Spleen (tissue), 11 donors: ENCODE measurements at regions not wholly inside any gene's neighbourhood (a gene's known extent, or its start where the extent isn't known, plus 50 kb on each side); places are given as distances from the start of the nearest gene placed in this dataset.

ENCODE experiments used
- DNase-seq: peaks from one replicate; pipeline ENCODE4 v3.0.0-alpha.2; 2020
- H3K27ac ChIP-seq, 8 donors: fragments of 200-600 bp; sonication (generic) in 7 of 8; 1 replicate in 4 of 8; 2 replicates in 4 of 8; pipeline versions ENCODE4 v1.5.0 to v1.8.0; 2016 to 2021; ENCODE audit warnings: inconsistent platforms in 4 of 8, mild to moderate bottlenecking in 4 of 8, moderate library complexity in 1 of 8
- H3K27me3 ChIP-seq, 7 donors: fragments of 200-600 bp; sonication (generic) in 6 of 7; replicated peaks in 1 of 7; 1 replicate in 4 of 7; 2 replicates in 3 of 7; pipeline versions ENCODE4 v1.5.0 to v1.8.0; 2016 to 2021; ENCODE audit warnings: inconsistent platforms in 3 of 7, mild to moderate bottlenecking in 1 of 7
- H3K36me3 ChIP-seq, 6 donors: fragments of 200-600 bp; sonication (generic) in 5 of 6; 1 replicate in 4 of 6; 2 replicates in 2 of 6; pipeline versions ENCODE4 v1.5.0 to v1.8.0; 2016 to 2021; ENCODE audit warnings: inconsistent platforms in 2 of 6
- H3K4me1 ChIP-seq, 6 donors: fragments of 200-600 bp; sonication (generic) in 5 of 6; 1 replicate in 3 of 6; 2 replicates in 3 of 6; pipeline versions ENCODE4 v1.5.0 to v1.8.0; 2016 to 2021; ENCODE audit warnings: inconsistent platforms in 3 of 6
- H3K4me3 ChIP-seq, 8 donors: fragments of 200-600 bp; sonication (generic) in 7 of 8; 1 replicate in 4 of 8; 2 replicates in 4 of 8; pipeline versions ENCODE4 v1.5.0 to v1.8.0; 2016 to 2021; ENCODE audit warnings: inconsistent platforms in 4 of 8, mild to moderate bottlenecking in 4 of 8, moderate library complexity in 2 of 8
- H3K9me3 ChIP-seq, 8 donors: fragments of 200-600 bp; sonication (generic) in 7 of 8; 1 replicate in 4 of 8; 2 replicates in 4 of 8; pipeline versions ENCODE4 v1.5.0 to v1.8.0; 2016 to 2021; ENCODE audit warnings: inconsistent platforms in 4 of 8
- CTCF ChIP-seq, 11 experiments: fragments of 200-600 bp in 7 of 11; fragments of 450-650 bp in 4 of 11; sonication (generic) in 4 of 11; IDR thresholded peaks in 8 of 11; conservative IDR thresholded peaks in 3 of 11; 1 replicate in 7 of 11; 2 replicates in 4 of 11; pipeline versions ENCODE4 v1.4.0 to v1.8.0; 2016 to 2021; ENCODE audit warnings: antibody characterized with exemption in 11 of 11, inconsistent platforms in 4 of 11, mild to moderate bottlenecking in 1 of 11
- POLR2A ChIP-seq, 3 donors: fragments of 450-650 bp; IDR thresholded peaks; one replicate each; pipeline ENCODE4 v1.5.1; 2017; ENCODE audit warnings: antibody characterized with exemption in 3 of 3, mild to moderate bottlenecking in 1 of 3
- POLR2AphosphoS5 ChIP-seq, 3 donors: sonication (generic); formaldehyde crosslinking; IDR thresholded peaks; one replicate each; pipeline ENCODE4 v1.5.1; 2017; ENCODE audit warnings: antibody characterized with exemption in 3 of 3
- WGBS, 5 donors: extraction: QIAGEN DNeasy Blood & Tissue Kit in 3 of 5; methylation state at CpG; one replicate each; pipeline versions ENCODE4 v1.1.5 to v1.1.7; 2013 to 2018; 5-methylcytosine and 5-hydroxymethylcytosine counted together
- intact Hi-C: fragments of 100-400 bp; cut with DNase I; formaldehyde crosslinking; loops from one replicate; pipeline ENCODE4 v1.15.0; 2023; ENCODE audit warnings: low total_unique reads
- donor health status: healthy with polysubstance abuse.
- donor health status: DM: no; HTN: no; CAD: no; lungs with moderate emphysema.
- donor health status: DM: no; HTN: no; CAD: no.
- donor health status: Bipolar disorder and iron deficiency.
- donor health status: healthy.
- donor health status: DM: no; HTN: no; CAD: no.
- donor health status: DM: yes; HTN: yes; CAD: no.

GRCh38 chr4:175450446-175450845 is 361.6 kb downstream of the GPM6A start:
- TF ChIP-seq CTCF (IDR thresholded peaks at IDR 0.05 in 8 of 11, conservative IDR thresholded peaks at IDR 0.05 in 3 of 11) (no peak), POLR2AphosphoS5 (IDR thresholded peaks at IDR 0.05) (no peak)
- Histone ChIP-seq H3K27ac (no peak overlapping the region), H3K36me3 (no peaks in the 10 kb centered on the region), H3K9me3 (peaks cover 0 to 9% (median 6%) of the 10 kb centered on the region in 8 donors), H3K27me3 (no peaks in the 10 kb centered on the region), H3K4me3 (no peak overlapping the region), H3K4me1 (no peaks in the 10 kb centered on the region)
- no peak for DNase-seq
- intact Hi-C loops = no loop called here

- WGBS, 5 donors = 79 to 87% (median 82%) methylated on average over 8 of the region's 8 CpGs
- intact Hi-C loops = no loop called here
- TF ChIP-seq CTCF (IDR thresholded peaks at IDR 0.05 in 8 of 11, conservative IDR thresholded peaks at IDR 0.05 in 3 of 11) = no peak
- TF ChIP-seq POLR2A (IDR thresholded peaks at IDR 0.05) = no peak
- no peak for TF ChIP-seq POLR2AphosphoS5 (IDR thresholded peaks at IDR 0.05)
- Histone ChIP-seq H3K4me1 (no peaks in the 10 kb centered on the region), H3K27me3 (no peaks in the 10 kb centered on the region), H3K36me3 (no peaks in the 10 kb centered on the region), H3K4me3 (no peak overlapping the region), H3K27ac (no peak overlapping the region), H3K9me3 (peaks cover 0 to 18% (median 9%) of the 10 kb centered on the region in 8 donors)
- no peak for DNase-seq
Observed at GRCh38 chr4:175451238-175451965, 360.7 kb downstream of the GPM6A start.

- Histone ChIP-seq H3K27me3 (no peaks in the 10 kb centered on the region), H3K27ac (no peak overlapping the region), H3K36me3 (no peaks in the 10 kb centered on the region), H3K4me1 (no peaks in the 10 kb centered on the region), H3K9me3 (peaks cover 0 to 21% (median 11%) of the 10 kb centered on the region in 8 donors), H3K4me3 (no peak overlapping the region)
- intact Hi-C loops = no loop called here
- DNase-seq = no peak
- WGBS, 5 donors = 52 to 76% (median 58%) methylated on average over 2 of the region's 2 CpGs
- TF ChIP-seq POLR2AphosphoS5 (IDR thresholded peaks at IDR 0.05) = no peak
Observed at GRCh38 chr4:175453456-175453855, 358.6 kb downstream of the GPM6A start.

- intact Hi-C loops = no loop called here
- H3K4me3 ChIP-seq = no peak overlapping the region
- DNase-seq = no peak
- peaks cover 0 to 21% (median 11%) of the 10 kb centered on the region in 8 donors for H3K9me3 ChIP-seq
- H3K27me3 ChIP-seq = no peaks in the 10 kb centered on the region
- H3K27ac ChIP-seq = no peak overlapping the region
- H3K4me1 ChIP-seq = no peaks in the 10 kb centered on the region
- no peak for TF ChIP-seq CTCF (IDR thresholded peaks at IDR 0.05 in 8 of 11, conservative IDR thresholded peaks at IDR 0.05 in 3 of 11)
- TF ChIP-seq POLR2A (IDR thresholded peaks at IDR 0.05) = no peak
- no peak for TF ChIP-seq POLR2AphosphoS5 (IDR thresholded peaks at IDR 0.05)
- no peaks in the 10 kb centered on the region for H3K36me3 ChIP-seq
Observed at GRCh38 chr4:175456131-175456530, 355.9 kb downstream of the GPM6A start.
